ENCODE measurements at regions not wholly inside any gene's neighbourhood (a gene's known extent, or its start where the extent isn't known, plus 50 kb on each side); places are given as distances from the start of the nearest gene placed in this dataset.

- DNase-seq, result no peak
These were observed 229.7 kb upstream of the AGAP1 start for GRCh38 chr2:235264121-235264493.

- no peak for DNase-seq
These were observed 229.3 kb upstream of the AGAP1 start for GRCh38 chr2:235264512-235264911.

GRCh38 chr2:235265348-235265965 is 228.4 kb upstream of the AGAP1 start:
- DNase-seq, result no peak

GRCh38 chr2:235267251-235267650 is 226.6 kb upstream of the AGAP1 start:
- DNase-seq, result no peak

- DNase-seq, result no peak
These were observed 225.3 kb upstream of the AGAP1 start for GRCh38 chr2:235268535-235268934.

GRCh38 chr2:235270291-235270690 is 223.6 kb upstream of the AGAP1 start:
- DNase-seq, result no peak

- DNase-seq, result no peak
These were observed 222.9 kb upstream of the AGAP1 start for GRCh38 chr2:235270956-235271355.

- no peak for DNase-seq
These were observed 221.9 kb upstream of the AGAP1 start for GRCh38 chr2:235271936-235272335.

GRCh38 chr2:235274023-235274422 is 219.8 kb upstream of the AGAP1 start:
- no peak for DNase-seq

GRCh38 chr2:235277485-235277884 is 216.4 kb upstream of the AGAP1 start:
- DNase-seq, result no peak

- DNase-seq, result no peak
These were observed 215.0 kb upstream of the AGAP1 start for GRCh38 chr2:235278771-235279355.

GRCh38 chr2:235279965-235280364 is 213.9 kb upstream of the AGAP1 start:
- no peak for DNase-seq

GRCh38 chr2:235283246-235283645 is 210.6 kb upstream of the AGAP1 start:
- DNase-seq, result no peak

GRCh38 chr2:235286622-235287374 is 207.0 kb upstream of the AGAP1 start:
- peak; percentile 68 for DNase-seq

- no peak for DNase-seq
These were observed 206.5 kb upstream of the AGAP1 start for GRCh38 chr2:235287375-235287733.

GRCh38 chr2:235291461-235291860 is 202.4 kb upstream of the AGAP1 start:
- DNase-seq, result no peak

- DNase-seq, result no peak
These were observed 200.8 kb upstream of the AGAP1 start for GRCh38 chr2:235293061-235293460.

GRCh38 chr2:235295831-235296230 is 198.0 kb upstream of the AGAP1 start:
- DNase-seq, result no peak

GRCh38 chr2:235300368-235301201 is 193.3 kb upstream of the AGAP1 start:
- peak; percentile 16 for DNase-seq

GRCh38 chr2:235301202-235302076 is 192.4 kb upstream of the AGAP1 start:
- no peak for DNase-seq

- no peak for DNase-seq
These were observed 191.6 kb upstream of the AGAP1 start for GRCh38 chr2:235302263-235302662.

All from skin of body (tissue), 1 donor.